K562 (cell line): ENCODE measurements at regions not wholly inside any gene's neighbourhood (a gene's known extent, or its start where the extent isn't known, plus 50 kb on each side); places are given as distances from the start of the nearest gene placed in this dataset.

ENCODE experiments used
- ZNF134 ChIP-seq: fragments of 250-450 bp; sonication (Bioruptor Pico); conservative IDR thresholded peaks from 2 replicates; pipeline ENCODE4 v1.4.0; 2020
- TF ChIP-seq, protein P1 (sequence below): fragments of 450-650 bp; IDR thresholded peaks from 2 replicates; pipeline ENCODE4 v1.6.1; 2016; ENCODE audit warnings: mild to moderate bottlenecking, moderate library complexity

DNA sequence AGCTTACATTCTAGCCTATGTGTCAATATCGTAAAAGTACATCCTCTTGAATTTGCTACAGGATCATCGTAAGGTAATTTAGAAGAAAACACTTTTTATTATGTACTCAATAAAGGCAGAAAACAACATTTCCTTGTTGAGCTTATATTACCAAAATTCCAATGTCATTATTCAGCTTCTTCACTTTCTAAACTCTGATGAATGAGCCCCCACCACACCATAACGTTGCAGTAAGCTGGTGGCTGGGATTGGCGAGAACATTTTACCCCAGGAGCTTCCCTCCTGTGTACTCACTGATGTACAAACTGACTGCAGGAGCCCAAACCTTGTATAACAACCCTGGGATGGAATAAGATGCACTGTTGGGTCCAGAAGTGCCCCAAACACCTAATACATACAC lies 238.1 kb upstream of the MARCKS start (continued):
- TF ChIP-seq, protein P1, sequence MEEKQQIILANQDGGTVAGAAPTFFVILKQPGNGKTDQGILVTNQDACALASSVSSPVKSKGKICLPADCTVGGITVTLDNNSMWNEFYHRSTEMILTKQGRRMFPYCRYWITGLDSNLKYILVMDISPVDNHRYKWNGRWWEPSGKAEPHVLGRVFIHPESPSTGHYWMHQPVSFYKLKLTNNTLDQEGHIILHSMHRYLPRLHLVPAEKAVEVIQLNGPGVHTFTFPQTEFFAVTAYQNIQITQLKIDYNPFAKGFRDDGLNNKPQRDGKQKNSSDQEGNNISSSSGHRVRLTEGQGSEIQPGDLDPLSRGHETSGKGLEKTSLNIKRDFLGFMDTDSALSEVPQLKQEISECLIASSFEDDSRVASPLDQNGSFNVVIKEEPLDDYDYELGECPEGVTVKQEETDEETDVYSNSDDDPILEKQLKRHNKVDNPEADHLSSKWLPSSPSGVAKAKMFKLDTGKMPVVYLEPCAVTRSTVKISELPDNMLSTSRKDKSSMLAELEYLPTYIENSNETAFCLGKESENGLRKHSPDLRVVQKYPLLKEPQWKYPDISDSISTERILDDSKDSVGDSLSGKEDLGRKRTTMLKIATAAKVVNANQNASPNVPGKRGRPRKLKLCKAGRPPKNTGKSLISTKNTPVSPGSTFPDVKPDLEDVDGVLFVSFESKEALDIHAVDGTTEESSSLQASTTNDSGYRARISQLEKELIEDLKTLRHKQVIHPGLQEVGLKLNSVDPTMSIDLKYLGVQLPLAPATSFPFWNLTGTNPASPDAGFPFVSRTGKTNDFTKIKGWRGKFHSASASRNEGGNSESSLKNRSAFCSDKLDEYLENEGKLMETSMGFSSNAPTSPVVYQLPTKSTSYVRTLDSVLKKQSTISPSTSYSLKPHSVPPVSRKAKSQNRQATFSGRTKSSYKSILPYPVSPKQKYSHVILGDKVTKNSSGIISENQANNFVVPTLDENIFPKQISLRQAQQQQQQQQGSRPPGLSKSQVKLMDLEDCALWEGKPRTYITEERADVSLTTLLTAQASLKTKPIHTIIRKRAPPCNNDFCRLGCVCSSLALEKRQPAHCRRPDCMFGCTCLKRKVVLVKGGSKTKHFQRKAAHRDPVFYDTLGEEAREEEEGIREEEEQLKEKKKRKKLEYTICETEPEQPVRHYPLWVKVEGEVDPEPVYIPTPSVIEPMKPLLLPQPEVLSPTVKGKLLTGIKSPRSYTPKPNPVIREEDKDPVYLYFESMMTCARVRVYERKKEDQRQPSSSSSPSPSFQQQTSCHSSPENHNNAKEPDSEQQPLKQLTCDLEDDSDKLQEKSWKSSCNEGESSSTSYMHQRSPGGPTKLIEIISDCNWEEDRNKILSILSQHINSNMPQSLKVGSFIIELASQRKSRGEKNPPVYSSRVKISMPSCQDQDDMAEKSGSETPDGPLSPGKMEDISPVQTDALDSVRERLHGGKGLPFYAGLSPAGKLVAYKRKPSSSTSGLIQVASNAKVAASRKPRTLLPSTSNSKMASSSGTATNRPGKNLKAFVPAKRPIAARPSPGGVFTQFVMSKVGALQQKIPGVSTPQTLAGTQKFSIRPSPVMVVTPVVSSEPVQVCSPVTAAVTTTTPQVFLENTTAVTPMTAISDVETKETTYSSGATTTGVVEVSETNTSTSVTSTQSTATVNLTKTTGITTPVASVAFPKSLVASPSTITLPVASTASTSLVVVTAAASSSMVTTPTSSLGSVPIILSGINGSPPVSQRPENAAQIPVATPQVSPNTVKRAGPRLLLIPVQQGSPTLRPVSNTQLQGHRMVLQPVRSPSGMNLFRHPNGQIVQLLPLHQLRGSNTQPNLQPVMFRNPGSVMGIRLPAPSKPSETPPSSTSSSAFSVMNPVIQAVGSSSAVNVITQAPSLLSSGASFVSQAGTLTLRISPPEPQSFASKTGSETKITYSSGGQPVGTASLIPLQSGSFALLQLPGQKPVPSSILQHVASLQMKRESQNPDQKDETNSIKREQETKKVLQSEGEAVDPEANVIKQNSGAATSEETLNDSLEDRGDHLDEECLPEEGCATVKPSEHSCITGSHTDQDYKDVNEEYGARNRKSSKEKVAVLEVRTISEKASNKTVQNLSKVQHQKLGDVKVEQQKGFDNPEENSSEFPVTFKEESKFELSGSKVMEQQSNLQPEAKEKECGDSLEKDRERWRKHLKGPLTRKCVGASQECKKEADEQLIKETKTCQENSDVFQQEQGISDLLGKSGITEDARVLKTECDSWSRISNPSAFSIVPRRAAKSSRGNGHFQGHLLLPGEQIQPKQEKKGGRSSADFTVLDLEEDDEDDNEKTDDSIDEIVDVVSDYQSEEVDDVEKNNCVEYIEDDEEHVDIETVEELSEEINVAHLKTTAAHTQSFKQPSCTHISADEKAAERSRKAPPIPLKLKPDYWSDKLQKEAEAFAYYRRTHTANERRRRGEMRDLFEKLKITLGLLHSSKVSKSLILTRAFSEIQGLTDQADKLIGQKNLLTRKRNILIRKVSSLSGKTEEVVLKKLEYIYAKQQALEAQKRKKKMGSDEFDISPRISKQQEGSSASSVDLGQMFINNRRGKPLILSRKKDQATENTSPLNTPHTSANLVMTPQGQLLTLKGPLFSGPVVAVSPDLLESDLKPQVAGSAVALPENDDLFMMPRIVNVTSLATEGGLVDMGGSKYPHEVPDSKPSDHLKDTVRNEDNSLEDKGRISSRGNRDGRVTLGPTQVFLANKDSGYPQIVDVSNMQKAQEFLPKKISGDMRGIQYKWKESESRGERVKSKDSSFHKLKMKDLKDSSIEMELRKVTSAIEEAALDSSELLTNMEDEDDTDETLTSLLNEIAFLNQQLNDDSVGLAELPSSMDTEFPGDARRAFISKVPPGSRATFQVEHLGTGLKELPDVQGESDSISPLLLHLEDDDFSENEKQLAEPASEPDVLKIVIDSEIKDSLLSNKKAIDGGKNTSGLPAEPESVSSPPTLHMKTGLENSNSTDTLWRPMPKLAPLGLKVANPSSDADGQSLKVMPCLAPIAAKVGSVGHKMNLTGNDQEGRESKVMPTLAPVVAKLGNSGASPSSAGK, result no peak
- TF ChIP-seq ZNF134 (CRISPR knock-in tag), result no peak
